Epithelial cell of esophagus (primary cell): ENCODE measurements at regions not wholly inside any gene's neighbourhood (a gene's known extent, or its start where the extent isn't known, plus 50 kb on each side); places are given as distances from the start of the nearest gene placed in this dataset.

Source experiments
- DNase-seq: peaks from one replicate; pipeline ENCODE4 v3.0.0; 2010; ENCODE audit warnings: low read depth
- H3K4me3 ChIP-seq: 2 replicates; pipeline ENCODE4 v1.5.1; 2011; ENCODE audit warnings: mild to moderate bottlenecking, low read length, control low read depth
- CTCF ChIP-seq: IDR thresholded peaks from 2 replicates; pipeline ENCODE4 v1.5.1; 2011; ENCODE audit warnings: low read depth, mild to moderate bottlenecking, low read length, control low read depth, inconsistent platforms; ENCODE audit not compliant: insufficient read depth; ENCODE audit errors: missing control alignments

DNA sequence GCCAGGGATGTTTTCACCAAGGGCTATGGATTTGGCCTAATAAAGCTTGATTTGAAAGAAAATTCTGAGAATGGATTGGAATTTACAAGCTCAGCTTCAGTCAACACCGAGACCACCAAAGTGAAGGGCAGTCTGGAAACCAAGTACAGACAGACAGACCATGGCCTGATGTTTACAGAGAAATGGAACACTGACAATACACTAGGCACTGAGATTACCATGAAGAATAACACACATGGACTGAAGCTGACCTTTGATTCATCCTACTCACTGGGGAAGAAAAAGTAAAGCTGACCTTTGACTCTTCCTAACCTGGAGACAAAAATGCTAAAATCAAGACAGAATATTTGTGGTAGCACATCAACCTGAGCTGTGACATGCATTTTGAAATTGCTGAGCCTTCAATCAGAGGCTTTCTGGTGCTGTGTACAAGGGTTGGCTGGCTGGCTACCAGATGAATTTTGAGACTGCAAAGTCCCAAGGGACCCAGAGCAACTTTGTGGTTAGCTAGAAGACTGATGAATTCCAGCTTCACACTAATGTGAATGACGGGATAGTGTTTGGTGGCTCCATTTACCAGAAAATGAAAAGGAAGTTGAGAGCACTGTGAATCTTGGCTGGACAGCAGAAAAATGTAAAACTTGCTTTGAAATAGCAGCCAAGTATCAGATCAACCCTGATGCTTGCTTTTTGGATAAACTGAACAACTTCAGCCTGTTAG, 190.4 kb upstream of the KCTD3 start:
- no peak for TF ChIP-seq CTCF
- no peak for DNase-seq
- H3K4me3 ChIP-seq, result no peak overlapping the region

DNA sequence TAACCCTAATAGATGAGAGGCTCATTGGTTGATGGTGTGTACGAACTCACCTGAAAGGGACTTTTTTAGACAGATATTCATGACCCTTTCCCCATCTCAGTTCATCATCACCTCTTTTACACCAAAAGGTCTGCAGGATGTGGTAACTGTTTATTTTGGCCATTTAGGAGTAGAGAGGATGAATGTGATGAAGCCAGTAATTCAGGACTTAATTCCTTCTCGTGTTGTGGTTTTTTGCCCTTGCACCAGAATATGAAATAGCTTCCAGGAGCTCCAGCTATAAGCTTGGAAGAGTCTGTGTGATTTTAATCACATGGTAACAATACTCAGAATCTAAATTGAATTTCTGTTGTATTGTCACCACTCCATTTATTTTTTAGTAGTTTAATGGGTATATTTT, 189.4 kb upstream of the KCTD3 start:
- no peak for TF ChIP-seq CTCF
- no peak overlapping the region for H3K4me3 ChIP-seq
- DNase-seq, result no peak

DNA sequence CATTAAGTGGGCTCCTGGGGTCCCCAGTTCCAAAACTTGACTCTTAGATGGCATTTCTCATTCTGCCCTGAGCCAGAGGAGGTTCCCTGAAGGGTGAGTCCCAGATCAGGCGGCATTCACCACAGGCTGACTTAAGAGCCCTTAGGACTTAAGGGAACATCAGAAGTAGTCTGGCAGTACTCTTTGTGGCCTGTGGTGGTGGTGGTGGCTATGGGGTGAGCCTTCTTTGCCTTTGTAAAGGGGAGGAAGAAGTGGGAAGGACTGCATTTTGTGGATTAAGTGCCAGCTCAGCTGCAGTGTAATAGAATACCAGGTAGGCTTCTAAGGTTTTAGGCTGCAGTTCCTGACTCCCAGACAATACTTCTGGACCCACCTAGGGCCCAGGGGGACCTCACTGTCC, 186.5 kb upstream of the KCTD3 start:
- no peak for TF ChIP-seq CTCF
- no peak for DNase-seq
- no peak overlapping the region for H3K4me3 ChIP-seq

GRCh38 chr1:215393476-215393875, 173.6 kb upstream of the KCTD3 start:
- no peak overlapping the region for H3K4me3 ChIP-seq
- DNase-seq, result no peak
- no peak for TF ChIP-seq CTCF

- no peak for TF ChIP-seq CTCF
- DNase-seq, result no peak
- no peak overlapping the region for H3K4me3 ChIP-seq
Measured at GRCh38 chr1:215394084-215394991, 172.8 kb upstream of the KCTD3 start.

DNA sequence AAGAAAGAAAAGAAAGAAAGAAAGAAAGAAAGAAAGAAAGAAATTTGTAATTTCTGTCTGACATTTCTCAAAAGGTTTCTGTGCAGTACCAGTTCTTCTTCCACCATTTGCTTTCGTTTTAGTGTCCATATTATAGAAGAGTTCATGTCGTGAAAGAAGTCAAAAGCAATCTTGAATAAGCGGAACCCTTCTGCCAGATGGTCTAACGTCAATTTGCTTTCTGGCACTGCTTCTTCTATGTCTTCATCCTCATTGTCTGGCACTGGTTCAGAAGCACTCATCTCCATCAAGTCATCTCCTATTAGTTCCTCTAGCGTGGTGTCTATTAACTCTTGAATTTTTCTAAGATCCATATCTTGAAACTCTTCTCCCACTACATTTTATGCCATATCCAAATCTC, 170.0 kb upstream of the KCTD3 start:
- no peak for TF ChIP-seq CTCF
- no peak for DNase-seq
- no peak overlapping the region for H3K4me3 ChIP-seq
